ENCODE measurements at regions not wholly inside any gene's neighbourhood (a gene's known extent, or its start where the extent isn't known, plus 50 kb on each side); places are given as distances from the start of the nearest gene placed in this dataset.

- H3K4me1 ChIP-seq (ENCODE audit: insufficient read depth, low read length): peaks cover 4% of the 10 kb centered on the region; the same call in 1 of the 2 replicates
- no peak overlapping the region for H4K8ac ChIP-seq (replicated peaks; ENCODE audit: insufficient read length, low read depth, low read length)
- H2BK20ac ChIP-seq (ENCODE audit: low read depth, low read length, poor library complexity, severe bottlenecking): no peak overlapping the region
- H3K4ac ChIP-seq (ENCODE audit: low read depth, low read length): no peak overlapping the region
- H3K9me3 ChIP-seq (ENCODE audit: control insufficient read depth, low read depth, low read length): no peaks in the 10 kb centered on the region
- Mint-ChIP-seq H3K9me3 (no peaks in the 10 kb centered on the region), H3K4me1 (peaks cover 25 to 28% of the 10 kb centered on the region in 2 experiments), H3K36me3 (ENCODE audit: insufficient read depth in 1 of 3, low read depth in 3 of 3) (no peaks in the 10 kb centered on the region), H3K4me3 (no peak overlapping the region), H3K27me3 (ENCODE audit: low read depth) (no peaks in the 10 kb centered on the region), H3K27ac (no peak overlapping the region)
- no peaks in the 10 kb centered on the region for H3K23me2 ChIP-seq (ENCODE audit: insufficient read length, low read depth, low read length, poor library complexity, severe bottlenecking)
- no peak for TF ChIP-seq CTCF (conservative IDR thresholded peaks at IDR 0.05)
- no peak overlapping the region for H2BK12ac ChIP-seq (ENCODE audit: insufficient read length, low read depth, low read length)
- H3K23ac ChIP-seq (ENCODE audit: insufficient read length, low read depth, low read length): no peak overlapping the region
- no peak overlapping the region for H4K91ac ChIP-seq (ENCODE audit: insufficient read length, low read depth, low read length)
- H3K9ac ChIP-seq (ENCODE audit: extremely low read depth, insufficient read length, low read length): no peak overlapping the region
- no peak overlapping the region for H2BK15ac ChIP-seq (ENCODE audit: low read depth, low read length)
- no peak overlapping the region for H3K27ac ChIP-seq (ENCODE audit: insufficient read length, low read depth, low read length)
- H4K5ac ChIP-seq (ENCODE audit: insufficient read length, low read depth, low read length): no peak overlapping the region
- H3K4me2 ChIP-seq (ENCODE audit: insufficient read depth, insufficient read length, low read length): no peak overlapping the region
- H3K27me3 ChIP-seq (ENCODE audit: insufficient read depth, low read length): no peaks in the 10 kb centered on the region
- no peak overlapping the region for H3K56ac ChIP-seq (ENCODE audit: insufficient read length, low read depth, low read length)
- no peaks in the 10 kb centered on the region for H4K20me1 ChIP-seq (ENCODE audit: control insufficient read depth, insufficient read depth, insufficient read length)
- no peak for DNase-seq
- no peak overlapping the region for H2BK120ac ChIP-seq (ENCODE audit: low read depth, low read length, poor library complexity, severe bottlenecking)
- H2AFZ ChIP-seq (ENCODE audit: low read length): no peak overlapping the region
- H2BK5ac ChIP-seq (ENCODE audit: insufficient read length, low read length): no peak overlapping the region
- no CpG with 5 or more reads among the region's 1 CpG for WGBS (ENCODE audit: extremely low coverage, insufficient read length, low lambda C conversion rate)
- no peak overlapping the region for H3T11ph ChIP-seq (ENCODE audit: low read length)
- H2AK5ac ChIP-seq (ENCODE audit: insufficient read length, low read length): no peak overlapping the region
- H3K18ac ChIP-seq (ENCODE audit: insufficient read length, low read depth, low read length): no peak overlapping the region
- no peaks in the 10 kb centered on the region for H3K79me2 ChIP-seq (ENCODE audit: insufficient read depth, low read length)
- H3K79me1 ChIP-seq (ENCODE audit: insufficient read depth, low read depth, low read length, poor library complexity, severe bottlenecking): no peaks in the 10 kb centered on the region
- no peak overlapping the region for H3K14ac ChIP-seq (ENCODE audit: insufficient read depth, low read length)
Observed at GRCh38 chr7:34217972-34218371, 312.6 kb downstream of the BMPER start.

Data from H9 (cell line).